ENCODE measurements at regions not wholly inside any gene's neighbourhood (a gene's known extent, or its start where the extent isn't known, plus 50 kb on each side); places are given as distances from the start of the nearest gene placed in this dataset.

DNA sequence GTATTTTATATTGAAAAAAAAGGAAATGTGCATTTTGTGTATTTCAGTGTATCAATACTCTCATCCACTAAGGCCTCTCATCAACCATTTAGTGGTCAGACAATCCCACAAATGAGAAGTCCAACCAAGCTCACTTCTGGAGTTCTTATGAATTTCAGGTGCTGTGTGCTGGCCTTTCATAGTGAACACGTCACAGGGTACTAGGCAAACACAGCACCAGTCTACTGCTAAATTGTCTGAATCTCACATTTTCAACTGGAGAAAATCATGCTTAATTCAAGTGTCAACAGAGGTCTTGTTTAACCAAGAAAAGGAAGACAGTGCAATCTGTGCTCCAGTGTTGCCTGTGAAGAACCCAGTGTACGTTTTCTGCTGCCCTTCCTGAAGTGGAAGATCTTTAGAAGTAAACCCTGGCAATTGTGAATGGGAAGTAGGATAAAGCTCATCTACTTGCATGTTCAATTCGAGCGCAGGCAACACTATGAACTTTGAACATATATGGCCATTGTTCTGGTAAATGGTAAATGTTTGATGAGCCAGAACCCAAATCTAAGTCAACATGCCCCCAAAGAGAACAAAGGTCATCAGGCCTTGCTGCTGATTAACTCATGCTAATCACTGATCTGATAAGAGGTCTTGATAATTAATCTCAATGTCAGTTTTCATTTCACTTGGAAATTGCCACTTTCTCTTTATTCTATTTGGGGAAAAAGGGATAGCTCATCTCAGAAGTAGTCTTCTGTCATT is 439.2 kb upstream of the SOX9 start:
- no peak for DNase-seq

DNA sequence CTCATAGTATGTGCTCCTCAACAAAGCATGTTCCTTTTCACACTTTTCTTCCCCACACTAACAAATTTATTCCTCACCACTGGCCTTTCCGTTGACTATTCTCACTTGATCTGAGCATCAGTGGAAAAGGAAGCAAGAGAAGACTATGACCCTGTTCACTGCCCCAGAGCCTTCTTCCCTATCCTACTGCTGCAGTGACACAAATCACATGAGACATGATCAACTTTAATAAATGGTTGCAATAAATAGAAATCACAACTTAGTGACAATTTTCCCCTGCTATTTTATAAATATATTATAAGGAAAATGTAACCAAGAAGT is 438.7 kb upstream of the SOX9 start:
- DNase-seq = no peak

DNA sequence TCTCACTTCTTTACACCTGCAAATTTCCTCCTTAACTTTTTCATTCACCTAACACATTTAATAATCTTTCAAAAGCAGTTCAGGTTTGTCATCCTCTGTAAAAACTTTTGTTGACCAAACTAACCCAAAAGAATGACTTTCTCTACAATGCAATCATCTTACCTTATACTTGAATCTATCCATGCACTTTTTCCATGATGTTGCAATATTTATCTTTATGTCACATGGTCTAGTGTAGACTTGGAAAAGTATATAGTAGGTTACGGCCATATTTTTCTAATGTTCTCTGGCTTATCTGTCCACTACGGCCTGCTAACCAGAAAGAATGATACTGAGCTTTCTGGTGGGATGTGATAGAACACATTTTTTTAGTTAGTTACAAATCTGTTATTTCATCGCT is 431.0 kb upstream of the SOX9 start:
- no peak for DNase-seq

DNA sequence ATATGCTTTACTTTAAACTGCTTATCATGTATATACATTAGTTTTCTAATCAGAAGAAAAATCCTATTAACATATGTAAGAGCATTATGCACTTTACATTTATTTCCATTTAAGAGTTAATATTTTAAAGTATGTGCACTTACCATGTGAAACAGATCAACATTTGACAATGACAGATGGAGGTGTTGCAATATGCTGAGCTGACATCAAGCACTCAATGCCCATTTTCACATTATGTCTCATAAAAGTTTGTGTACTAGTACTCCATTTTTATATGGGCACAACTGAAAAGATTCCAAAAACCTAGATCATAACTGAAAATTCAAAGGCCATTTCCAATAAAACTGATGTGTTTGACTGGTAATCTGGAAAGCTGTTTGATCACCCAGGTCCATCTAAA is 420.9 kb upstream of the SOX9 start:
- no peak for DNase-seq

DNA sequence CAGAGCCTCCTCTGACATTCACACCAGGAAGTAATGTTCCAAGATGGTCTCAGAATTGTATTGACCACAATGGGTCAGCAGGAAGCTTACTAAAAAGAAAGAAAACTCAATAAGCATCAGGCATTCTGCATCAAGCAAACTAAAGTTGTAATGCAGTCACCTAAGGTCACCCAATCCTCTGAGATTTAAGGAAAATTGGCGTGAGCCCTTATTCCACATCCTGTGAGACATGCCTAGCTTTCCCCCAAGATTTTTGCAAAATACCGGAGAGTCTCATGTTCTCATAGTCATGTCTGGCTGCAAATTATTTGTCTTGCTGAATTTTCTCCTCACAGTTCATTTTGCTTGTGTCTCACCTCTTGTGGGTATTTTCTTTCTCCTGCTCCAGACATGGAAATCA is 417.1 kb upstream of the SOX9 start:
- no peak for DNase-seq

DNA sequence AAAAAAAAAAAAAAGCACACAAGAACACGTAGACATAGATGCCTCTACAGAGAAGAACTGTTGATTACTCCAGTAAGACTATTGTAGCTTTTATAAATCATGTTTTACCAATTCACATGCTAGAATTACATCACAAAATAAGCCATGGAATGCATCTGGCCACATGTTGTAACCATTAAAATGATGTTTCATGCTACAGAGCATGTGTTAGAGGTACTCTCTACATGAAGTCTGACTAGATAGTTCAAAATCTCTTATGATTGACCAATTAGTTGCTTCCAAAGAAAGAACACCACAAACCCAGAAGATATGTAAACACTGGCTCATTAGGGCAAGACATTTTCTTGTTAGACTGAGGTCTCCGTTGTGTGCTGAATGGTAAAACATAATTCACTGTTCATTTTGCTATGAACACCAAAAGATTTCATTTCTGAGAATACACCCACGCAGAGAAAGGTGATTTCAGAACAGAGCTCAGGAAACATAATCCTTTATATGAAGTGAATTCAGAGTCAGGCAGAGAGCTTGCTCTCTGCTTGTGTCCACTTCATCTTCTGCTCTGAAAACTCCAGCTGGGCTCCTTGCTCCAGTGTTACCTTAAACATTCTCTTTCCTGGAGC is 411.4 kb upstream of the SOX9 start:
- peak; percentile 70 for DNase-seq

DNA sequence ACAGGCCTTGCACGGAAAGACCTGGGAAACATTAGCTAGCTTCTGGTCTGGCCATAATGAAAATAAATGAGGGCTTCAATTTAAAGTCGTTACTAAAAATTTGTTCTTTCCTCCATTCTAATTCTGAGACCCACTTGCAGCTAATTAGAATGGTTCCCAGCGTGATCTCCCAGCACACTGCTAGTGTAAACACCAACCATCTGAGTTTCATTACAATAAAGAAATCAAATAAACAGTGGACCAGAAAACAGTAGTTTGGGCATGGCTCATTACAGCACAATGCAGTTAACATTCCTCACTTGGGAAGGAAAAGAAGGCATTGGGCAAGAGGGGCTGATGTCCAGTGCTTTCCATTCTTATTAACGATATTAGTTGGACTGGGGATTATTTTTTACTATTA is 410.9 kb upstream of the SOX9 start:
- no peak for DNase-seq

DNA sequence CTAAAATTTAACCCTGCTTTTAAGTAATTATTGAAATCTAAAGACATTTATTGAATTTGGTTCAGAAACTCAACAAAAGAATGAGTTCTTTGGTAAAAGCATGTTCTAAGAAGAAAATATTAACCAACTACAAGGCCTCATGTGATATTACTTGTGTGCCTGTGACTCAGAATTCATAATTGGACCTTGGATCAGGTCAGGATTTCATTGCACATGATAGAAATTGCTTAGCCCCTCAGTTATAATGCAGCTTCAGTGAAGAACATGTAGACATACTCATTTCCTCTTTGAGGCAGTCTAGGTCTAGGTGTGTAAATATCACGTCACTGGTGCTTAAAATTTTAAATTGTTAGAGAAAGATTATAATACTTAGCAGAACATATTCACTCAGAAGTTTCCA is 410.0 kb upstream of the SOX9 start:
- DNase-seq = no peak

DNA sequence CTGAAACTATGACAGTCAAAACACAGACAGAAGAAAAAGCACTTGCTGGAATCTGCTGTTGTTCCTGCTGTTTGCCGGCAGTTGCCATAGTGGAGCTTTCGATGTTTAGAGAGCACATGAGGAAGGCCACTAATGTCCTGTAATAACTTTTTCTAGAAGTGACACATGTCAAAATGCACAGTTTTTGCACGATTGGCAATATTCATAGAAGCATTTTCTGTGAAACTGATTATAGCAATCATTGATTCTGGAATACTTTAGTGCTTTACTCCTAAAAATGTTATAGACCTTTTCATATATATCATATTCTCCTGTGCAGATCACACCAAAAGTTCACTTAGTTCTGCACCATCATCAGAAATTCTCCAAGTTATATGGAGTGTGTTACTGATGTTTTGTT is 407.0 kb upstream of the SOX9 start:
- no peak for DNase-seq

DNA sequence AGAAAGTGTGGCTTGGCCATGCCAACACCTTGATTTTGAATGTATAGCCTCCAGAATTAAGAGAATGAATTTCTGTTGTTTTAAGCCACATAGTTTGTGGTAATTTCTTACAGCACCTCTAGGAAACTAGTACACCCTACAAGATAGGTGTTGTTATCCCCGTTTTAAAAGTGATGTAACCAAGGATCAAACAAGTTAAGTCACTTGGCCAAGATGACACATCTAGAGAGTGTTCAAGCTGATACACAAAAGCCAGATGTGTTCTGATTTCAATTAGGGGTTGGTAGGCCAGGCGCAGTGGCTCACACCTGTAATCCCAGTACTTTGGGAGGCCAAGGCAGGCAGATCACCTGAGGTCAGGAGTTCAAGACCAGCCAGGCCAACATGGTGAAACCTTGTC is 396.5 kb upstream of the SOX9 start:
- DNase-seq = no peak

DNA sequence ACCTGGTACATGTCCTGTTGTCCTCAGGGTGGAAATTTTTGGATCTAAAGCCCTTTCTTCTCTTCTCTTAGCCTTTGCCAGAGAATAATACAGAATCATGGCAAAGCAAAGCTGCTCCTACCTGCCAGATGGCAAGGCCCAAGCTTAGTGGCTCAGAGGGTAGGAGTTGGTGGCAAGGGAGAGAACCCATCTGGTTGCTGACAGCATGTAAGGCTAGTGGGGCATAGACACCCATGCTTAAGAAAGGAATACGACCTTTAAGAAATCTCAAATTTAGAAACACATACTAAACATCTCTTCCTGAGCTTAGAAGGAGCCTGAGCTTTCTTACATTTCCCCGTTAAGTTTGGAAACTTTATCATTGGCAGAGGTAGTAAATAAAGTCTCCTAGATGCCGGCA is 395.0 kb upstream of the SOX9 start:
- DNase-seq = no peak

DNA sequence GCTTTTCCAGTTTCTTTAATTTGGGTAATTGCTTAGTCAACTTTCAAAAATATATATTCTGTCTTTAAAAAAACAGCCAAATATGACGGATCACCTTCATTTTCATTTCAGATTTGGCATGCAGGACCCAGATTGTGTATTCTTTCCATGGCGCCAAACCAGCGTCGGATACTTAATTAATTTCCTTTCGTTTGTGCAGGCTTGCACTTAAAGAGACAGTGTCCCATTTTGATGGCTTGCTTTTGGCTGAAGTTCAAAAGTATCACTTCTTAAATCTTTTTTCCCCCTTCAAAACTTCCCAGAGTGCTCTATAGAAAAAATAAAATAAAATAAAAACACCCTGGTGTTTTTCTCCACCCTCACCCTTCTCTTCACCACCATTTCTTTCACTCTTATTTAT is 394.5 kb upstream of the SOX9 start:
- DNase-seq = no peak

DNA sequence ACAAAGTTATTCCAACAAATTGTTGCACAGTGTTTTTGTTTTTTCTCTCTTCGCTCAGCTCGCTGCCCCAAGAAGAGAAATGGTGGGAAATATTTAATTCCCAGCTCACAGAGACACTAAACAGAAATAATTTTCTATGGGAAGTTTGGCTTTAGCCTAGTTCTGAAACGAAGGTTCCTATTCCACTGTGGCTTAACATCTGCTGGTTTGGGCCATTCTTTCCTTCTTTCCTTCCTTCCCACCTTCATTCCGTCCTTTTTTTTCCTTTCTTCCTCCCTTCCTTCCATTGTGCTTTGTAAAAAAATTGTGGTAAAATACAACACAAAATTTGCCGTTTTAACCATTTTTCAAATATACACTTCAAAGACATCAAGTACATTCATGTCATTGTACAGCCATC is 393.5 kb upstream of the SOX9 start:
- no peak for DNase-seq

DNA sequence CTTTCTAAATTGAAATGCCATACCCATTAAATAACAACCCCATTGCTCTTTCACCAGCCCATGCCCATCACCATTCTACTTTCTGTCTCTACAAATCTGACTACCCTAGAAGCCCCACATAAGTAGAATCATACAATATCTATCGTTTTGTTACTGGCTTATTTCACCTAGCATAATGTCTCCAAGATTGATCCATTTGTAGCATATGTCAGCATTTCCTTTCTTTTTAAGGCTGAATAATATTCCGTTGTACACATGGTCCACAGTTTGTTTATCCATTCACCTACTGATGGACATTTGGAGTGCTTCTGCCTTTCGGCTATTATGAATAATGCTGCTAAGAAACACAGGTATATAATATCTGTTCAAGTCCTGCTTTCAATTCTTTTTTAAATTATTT is 393.1 kb upstream of the SOX9 start:
- no peak for DNase-seq

DNA sequence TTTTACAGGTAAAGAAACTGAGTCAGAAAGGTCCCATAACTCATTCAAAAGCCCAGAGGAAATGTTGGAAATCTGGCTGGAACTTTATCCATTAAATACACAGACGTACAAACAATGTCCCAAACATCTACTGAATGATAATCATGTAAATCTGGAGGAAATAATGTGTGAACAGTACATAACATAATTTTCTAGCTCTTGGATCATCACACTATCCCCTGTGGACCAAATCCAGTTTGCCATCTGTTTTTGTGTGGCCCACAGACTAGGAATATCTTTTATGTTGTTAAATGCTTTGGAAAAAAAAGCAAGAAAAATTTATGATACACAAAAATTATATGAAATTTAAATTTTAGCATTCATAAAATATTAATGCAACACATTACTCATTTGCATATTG is 389.9 kb upstream of the SOX9 start:
- no peak for DNase-seq

DNA sequence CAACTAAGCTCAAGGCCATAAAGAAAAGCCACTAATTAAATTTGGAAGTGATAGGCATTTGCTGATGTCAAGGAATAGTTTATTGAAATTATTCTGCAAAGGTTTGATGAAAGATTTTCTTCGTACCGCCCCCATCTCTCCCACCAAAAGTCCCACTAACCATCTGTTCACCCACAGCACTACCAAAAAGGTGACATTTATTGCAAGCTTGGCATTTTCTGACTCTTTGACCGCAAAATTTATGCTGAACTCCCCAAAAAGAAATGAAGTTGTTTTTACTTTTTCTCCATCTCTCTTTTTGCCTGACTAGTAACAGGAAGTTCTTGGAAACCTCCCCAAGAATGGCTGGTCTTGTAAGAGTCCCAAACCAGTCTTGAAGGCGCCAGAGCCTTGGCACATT is 384.9 kb upstream of the SOX9 start:
- no peak for DNase-seq

DNA sequence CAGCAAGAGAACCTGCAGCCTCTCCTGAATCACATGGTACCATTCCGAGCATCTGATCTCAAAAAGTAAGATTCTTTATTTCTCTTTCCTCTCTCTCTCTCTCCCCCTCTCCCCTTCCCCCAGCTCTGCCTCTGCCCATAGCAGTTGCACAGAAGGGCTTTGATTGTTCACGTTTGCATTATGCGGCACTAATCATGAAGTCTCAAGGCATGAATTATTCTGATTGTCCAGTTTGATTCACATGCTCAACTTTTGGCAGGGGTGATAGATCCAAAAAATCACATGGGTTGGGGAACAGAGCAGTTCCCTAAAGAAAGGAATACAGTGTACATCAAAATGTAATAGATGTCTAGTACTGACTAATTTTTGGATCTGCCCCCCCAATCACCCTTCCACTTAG is 380.0 kb upstream of the SOX9 start:
- DNase-seq = no peak

DNA sequence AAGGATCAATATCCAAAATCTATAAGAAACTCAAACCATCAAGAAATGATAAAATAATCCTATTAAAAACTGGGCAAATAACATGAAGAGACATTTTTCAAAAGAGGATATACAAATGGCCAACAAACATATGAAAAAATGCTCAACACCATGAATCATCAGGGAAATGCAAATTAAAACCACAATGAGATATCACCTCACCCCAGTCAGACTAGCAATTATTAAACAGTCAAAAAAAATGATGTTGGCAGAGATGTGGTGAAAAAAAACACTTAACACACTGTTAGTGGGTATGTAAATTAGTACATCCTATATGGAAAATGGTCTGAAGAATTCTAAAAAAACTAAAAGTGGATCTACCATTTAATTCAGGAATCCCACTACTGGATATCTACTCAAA is 379.0 kb upstream of the SOX9 start:
- DNase-seq = no peak

DNA sequence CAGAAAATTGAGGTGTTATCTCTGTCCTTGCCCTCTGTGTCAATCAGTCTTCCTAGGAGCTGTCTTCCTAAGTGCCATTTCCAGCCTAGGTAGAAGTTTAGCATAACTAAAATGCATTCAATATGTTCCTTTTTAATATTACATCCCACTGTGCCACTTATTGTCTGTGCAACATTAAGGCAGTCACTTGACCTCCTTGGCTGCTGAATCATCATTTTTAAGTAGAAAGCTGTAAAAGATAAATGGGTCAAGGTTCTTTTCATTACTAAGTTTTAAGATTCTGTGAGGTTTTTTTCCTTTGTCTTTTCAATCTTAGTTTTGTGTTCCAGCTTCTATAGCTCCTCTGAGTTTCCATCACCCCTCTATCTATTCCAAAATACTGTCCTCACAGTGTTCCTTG is 371.9 kb upstream of the SOX9 start:
- DNase-seq = no peak

DNA sequence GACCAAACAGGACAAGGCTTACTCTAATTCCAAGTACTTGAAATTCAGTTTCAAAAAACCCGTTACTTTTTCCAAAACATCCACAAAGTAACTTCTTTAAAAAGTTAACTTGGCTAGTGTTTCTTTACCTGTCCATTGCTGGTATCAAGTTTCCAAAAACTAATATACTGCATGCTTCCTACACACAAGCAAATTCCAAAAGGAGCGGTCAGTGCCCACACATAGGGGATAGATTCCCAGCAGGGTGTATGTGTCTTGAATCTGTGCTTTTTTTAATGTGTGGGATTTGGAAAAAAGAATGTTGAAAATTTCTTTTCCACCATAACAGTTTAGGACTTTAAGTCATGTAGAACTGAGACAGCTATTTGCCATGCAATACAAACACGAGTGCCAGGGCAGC is 367.8 kb upstream of the SOX9 start:
- no peak for DNase-seq

DNA sequence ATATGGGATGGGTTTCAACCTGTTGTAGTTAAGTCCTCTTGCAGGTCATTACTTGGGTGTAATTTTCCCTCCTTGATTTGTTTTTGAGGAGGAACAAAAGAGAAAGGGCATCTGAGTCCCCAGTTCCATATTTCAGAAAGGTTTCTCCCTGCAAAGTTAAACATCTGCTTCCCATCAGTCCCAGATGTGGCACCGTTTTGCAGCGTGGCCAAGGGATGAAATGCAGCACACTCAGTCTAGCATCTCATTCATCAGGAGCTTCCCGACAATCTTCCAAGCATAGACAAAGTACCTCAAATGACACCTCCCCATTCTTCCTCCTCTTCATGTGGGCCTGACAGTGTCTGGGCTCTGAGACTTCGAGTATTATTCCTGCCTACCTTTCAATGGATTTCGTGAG is 363.7 kb upstream of the SOX9 start:
- DNase-seq = no peak

DNA sequence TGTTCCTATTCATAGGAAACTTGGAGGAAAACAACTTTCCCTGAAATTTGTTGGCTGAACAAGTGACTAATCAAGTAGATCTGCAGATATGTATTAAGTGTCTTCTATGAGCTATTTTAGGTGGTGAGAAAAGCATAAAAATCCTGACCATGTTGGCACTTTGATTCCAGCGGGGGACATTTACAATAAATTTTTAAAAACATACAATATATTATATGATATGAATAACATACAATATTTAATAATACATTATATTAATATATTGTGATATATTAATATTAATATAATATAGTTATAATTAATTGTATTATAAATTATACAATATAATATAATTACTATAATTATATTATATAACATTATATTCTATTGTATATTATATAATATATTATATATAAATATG is 362.9 kb upstream of the SOX9 start:
- DNase-seq = no peak

DNA sequence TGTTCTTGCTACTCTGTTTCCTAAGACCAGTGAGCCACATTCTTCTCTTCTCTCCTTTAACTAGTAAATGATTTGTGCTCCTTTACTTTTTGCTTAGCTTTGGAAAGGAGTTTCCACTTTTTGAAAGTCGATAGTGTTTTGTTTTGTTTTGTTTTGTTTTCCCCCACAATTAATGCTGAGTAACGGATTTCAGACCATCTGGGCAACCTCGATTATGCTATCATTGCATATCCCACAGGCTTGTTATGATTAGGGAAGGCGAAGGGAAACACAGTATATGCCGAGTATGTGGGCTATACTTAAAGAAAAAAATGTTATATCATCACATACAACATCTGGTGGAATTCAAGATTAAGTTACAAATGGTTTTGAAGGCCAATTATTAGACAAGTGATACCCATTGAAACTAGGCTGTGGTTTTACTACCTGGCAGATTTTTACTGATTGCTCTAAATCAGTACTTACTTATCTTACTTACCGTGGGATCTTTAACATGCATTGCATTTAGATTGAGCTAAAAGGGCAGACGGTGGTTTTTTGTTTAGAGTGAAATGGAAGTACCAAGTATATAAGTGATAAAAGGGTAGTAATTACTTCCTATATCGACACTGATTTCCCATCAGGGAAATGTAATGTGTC is 361.3 kb upstream of the SOX9 start:
- DNase-seq = no peak

DNA sequence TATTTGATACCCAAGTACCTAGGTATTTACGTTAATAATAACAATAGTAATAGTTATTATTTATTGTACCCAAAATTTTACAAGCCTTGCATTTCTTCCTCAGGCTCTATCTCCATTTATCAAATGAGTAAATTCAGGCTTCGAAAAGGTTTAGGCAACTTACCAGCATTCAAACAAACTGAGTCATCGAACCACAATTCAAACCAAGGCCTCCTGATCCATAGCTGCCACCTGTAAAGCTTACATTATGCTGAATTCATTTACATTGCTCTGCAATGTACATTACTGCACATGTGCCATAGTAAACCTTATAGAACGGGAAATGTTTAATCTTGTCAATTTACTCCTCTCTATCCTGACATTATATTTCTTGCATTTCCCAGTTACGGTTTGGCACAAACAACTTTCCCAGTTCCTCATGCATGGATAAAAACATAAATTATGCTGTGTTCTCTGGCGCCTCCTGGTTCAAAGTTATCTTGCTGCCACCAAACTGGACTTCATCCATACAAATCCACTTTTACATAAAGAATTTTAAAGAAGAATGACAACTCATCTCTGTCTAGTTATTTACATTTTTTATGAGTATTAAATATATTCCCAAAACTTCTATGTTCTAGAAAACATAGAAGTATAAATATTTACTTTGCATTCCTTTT is 360.6 kb upstream of the SOX9 start:
- DNase-seq = no peak
